IMR-90 (cell line): ENCODE measurements at regions not wholly inside any gene's neighbourhood (a gene's known extent, or its start where the extent isn't known, plus 50 kb on each side); places are given as distances from the start of the nearest gene placed in this dataset.

Source experiments
- ATAC-seq: fragments of 200-7000 bp; cut with Tn5 transposase; 2 replicates; pipeline ENCODE4 v1.9.1; 2020; ENCODE audit warnings: low read depth, mild to moderate bottlenecking, moderate library complexity
- BruUV-seq: library from RNA; stranded (reverse); fragments of 400-500 nt; replicated peaks from 2 replicates; lab custom pipeline; 2021; lab: Mats Ljungman, UMichigan
- CTCF ChIA-PET: fragments of 300-600 bp; formaldehyde crosslinking; extraction: SDS; loops from one replicate; lab custom pipeline; 2021; ENCODE audit warnings: antibody characterized with exemption; lab: Yijun Ruan, JAX
- POLR2A ChIA-PET: fragments of 300-600 bp; sonication (Branson Sonifier 250); formaldehyde crosslinking; loops from one replicate; lab custom pipeline; 2022; ENCODE audit warnings: antibody characterized with exemption; ENCODE audit not compliant: unreplicated experiment; lab: Charles Lee
- DNase-seq: peaks from one replicate; pipeline ENCODE4 v3.0.0; 2013
- H2AFZ ChIP-seq: replicated peaks from 2 replicates; pipeline ENCODE3; 2013; ENCODE audit warnings: low read length, mild to moderate bottlenecking; ENCODE audit not compliant: poor library complexity
- H2AK5ac ChIP-seq: 2 replicates; pipeline ENCODE4 v1.6.1; 2013; ENCODE audit warnings: low read depth, low read length, inconsistent platforms
- H2AK9ac ChIP-seq: replicated peaks from 2 replicates; pipeline ENCODE3; 2013; ENCODE audit warnings: mild to moderate bottlenecking, low read depth, low read length, moderate library complexity; ENCODE audit not compliant: poor library complexity
- H2BK120ac ChIP-seq: 2 replicates; pipeline ENCODE4 v1.6.1; 2013; ENCODE audit warnings: low read depth, low read length, inconsistent platforms
- H2BK15ac ChIP-seq: 3 replicates; pipeline ENCODE4 v1.6.1; 2013; ENCODE audit warnings: low read depth, low read length, inconsistent platforms
- H2BK20ac ChIP-seq: 2 replicates; pipeline ENCODE4 v1.6.1; 2013; ENCODE audit warnings: low read depth, mild to moderate bottlenecking, inconsistent platforms, low read length, moderate library complexity
- H2BK5ac ChIP-seq: 2 replicates; pipeline ENCODE4 v1.6.1; 2013; ENCODE audit warnings: mild to moderate bottlenecking, low read depth, low read length, inconsistent platforms; ENCODE audit not compliant: poor library complexity, severe bottlenecking
- H3K14ac ChIP-seq: replicated peaks from 2 replicates; pipeline ENCODE4 v1.6.1; 2013; ENCODE audit warnings: low read depth, low read length, inconsistent platforms
- H3K18ac ChIP-seq: 2 replicates; pipeline ENCODE4 v1.6.1; 2013; ENCODE audit warnings: low read depth, low read length, control low read depth
- H3K23ac ChIP-seq: 2 replicates; pipeline ENCODE4 v1.6.1; 2013; ENCODE audit warnings: low read depth, low read length, inconsistent platforms
- H3K27ac ChIP-seq: 2 replicates; pipeline ENCODE4 v1.5.1; 2013; ENCODE audit warnings: mild to moderate bottlenecking, control low read depth, low read length; ENCODE audit not compliant: insufficient read depth
- H3K27me3 ChIP-seq: 2 replicates; pipeline ENCODE4 v1.6.1; 2013; ENCODE audit warnings: low read length; ENCODE audit not compliant: control insufficient read depth, insufficient read depth
- H3K36me3 ChIP-seq: 2 replicates; pipeline ENCODE4 v1.6.1; 2013; ENCODE audit warnings: low read length, mixed read lengths; ENCODE audit not compliant: control insufficient read depth, insufficient read depth
- H3K4ac ChIP-seq: 2 replicates; pipeline ENCODE4 v1.6.1; 2013; ENCODE audit warnings: low read depth, low read length, inconsistent platforms
- H3K4me1 ChIP-seq: 2 replicates; pipeline ENCODE4 v1.6.1; 2013; ENCODE audit warnings: low read length, mixed read lengths; ENCODE audit not compliant: control insufficient read depth, insufficient read depth
- H3K4me2 ChIP-seq: 2 replicates; pipeline ENCODE4 v1.6.1; 2013; ENCODE audit warnings: low read depth, mild to moderate bottlenecking, control low read depth, low read length, moderate library complexity
- H3K4me3 ChIP-seq: 2 replicates; pipeline ENCODE4 v1.5.1; 2013; ENCODE audit warnings: low read depth, mild to moderate bottlenecking, control low read depth, low read length, moderate library complexity; ENCODE audit not compliant: insufficient read depth
- H3K56ac ChIP-seq: 2 replicates; pipeline ENCODE4 v1.6.1; 2013; ENCODE audit warnings: low read length, inconsistent platforms; ENCODE audit not compliant: insufficient read depth; ENCODE audit errors: extremely low read depth
- H3K79me1 ChIP-seq, 2 experiments: 2 replicates each; pipeline ENCODE4 v1.6.1; 2013; ENCODE audit warnings: low read length in 2 of 2, inconsistent platforms in 1 of 2, low read depth in 1 of 2
- H3K9ac ChIP-seq: 2 replicates; pipeline ENCODE4 v1.6.1; 2013; ENCODE audit warnings: low read depth, low read length, control low read depth
- H3K9me1 ChIP-seq: 2 replicates; pipeline ENCODE4 v1.6.1; 2013; ENCODE audit warnings: low read length, inconsistent platforms; ENCODE audit not compliant: insufficient read depth
- H3K9me3 ChIP-seq: 2 replicates; pipeline ENCODE4 v1.6.1; 2013; ENCODE audit warnings: low read length; ENCODE audit not compliant: control insufficient read depth, insufficient read depth
- H4K20me1 ChIP-seq: 2 replicates; pipeline ENCODE4 v1.6.1; 2013; ENCODE audit warnings: low read length, inconsistent platforms; ENCODE audit not compliant: insufficient read depth
- H4K5ac ChIP-seq: 2 replicates; pipeline ENCODE4 v1.6.1; 2013; ENCODE audit warnings: mild to moderate bottlenecking, low read depth, low read length, control low read depth
- H4K8ac ChIP-seq, 2 experiments: 2 replicates each; pipeline ENCODE4 v1.6.1; 2013; ENCODE audit warnings: low read depth in 2 of 2, low read length in 2 of 2, control low read depth in 1 of 2, inconsistent platforms in 1 of 2
- H4K91ac ChIP-seq: 2 replicates; pipeline ENCODE4 v1.6.1; 2013; ENCODE audit warnings: low read depth, low read length, inconsistent platforms; ENCODE audit not compliant: insufficient read depth
- BHLHE40 ChIP-seq: fragments of 150-350 bp; IDR thresholded peaks from 2 replicates; pipeline ENCODE4 v1.6.1; 2016; ENCODE audit warnings: mild to moderate bottlenecking, low read depth, low read length
- CEBPB ChIP-seq: IDR thresholded peaks from 2 replicates; pipeline ENCODE4 v1.6.1; 2012; ENCODE audit warnings: low read depth, low read length, improper control_type of control experiment
- CHD1 ChIP-seq: IDR thresholded peaks from 2 replicates; pipeline ENCODE4 v1.6.1; 2012; ENCODE audit warnings: low read depth, low read length, improper control_type of control experiment
- FOS ChIP-seq: fragments of 150-350 bp; IDR thresholded peaks from 2 replicates; pipeline ENCODE4 v1.6.1; 2016; ENCODE audit warnings: low read depth, low read length
- MAFK ChIP-seq: IDR thresholded peaks from 2 replicates; pipeline ENCODE4 v1.6.1; 2012; ENCODE audit warnings: low read depth, low read length, improper control_type of control experiment
- MAZ ChIP-seq: IDR thresholded peaks from 2 replicates; pipeline ENCODE4 v1.6.1; 2012; ENCODE audit warnings: low read depth, mild to moderate bottlenecking, low read length, improper control_type of control experiment, moderate library complexity, borderline replicate concordance
- MXI1 ChIP-seq: IDR thresholded peaks from 2 replicates; pipeline ENCODE4 v1.6.1; 2012; ENCODE audit warnings: low read depth, mild to moderate bottlenecking, low read length, moderate library complexity, borderline replicate concordance
- NFE2L2 ChIP-seq: fragments of 150-350 bp; IDR thresholded peaks from 2 replicates; pipeline ENCODE4 v1.6.1; 2016; ENCODE audit warnings: low read depth, mild to moderate bottlenecking, low read length
- POLR2A ChIP-seq: IDR thresholded peaks from 2 replicates; pipeline ENCODE4 v1.6.1; 2012; ENCODE audit warnings: mild to moderate bottlenecking, low read depth, low read length
- RAD21 ChIP-seq: IDR thresholded peaks from 2 replicates; pipeline ENCODE4 v1.6.1; 2012; ENCODE audit warnings: low read length, improper control_type of control experiment
- RFX5 ChIP-seq: IDR thresholded peaks from 2 replicates; pipeline ENCODE4 v1.8.0; 2012; ENCODE audit warnings: low read depth, mild to moderate bottlenecking, low read length, moderate library complexity
- SMC3 ChIP-seq: fragments of 150-350 bp; IDR thresholded peaks from 2 replicates; pipeline ENCODE4 v1.6.1; 2016; ENCODE audit warnings: low read depth, mild to moderate bottlenecking, antibody characterized with exemption, low read length, moderate library complexity
- WGBS, 2 experiments: methylation state at CpG; one replicate each; pipeline versions ENCODE4 v1.1.5 to v1.1.7; 2013; ENCODE audit warnings: missing lambda C conversion rate in 2 of 2; ENCODE audit not compliant: insufficient read length in 1 of 2; ENCODE audit errors: extremely low coverage in 2 of 2; 5-methylcytosine and 5-hydroxymethylcytosine counted together
- dilution Hi-C: fragments of 300-500 bp; cut with HindIII; formaldehyde crosslinking; loops from one replicate; pipeline ENCODE4 v1.14.3; 2018; ENCODE audit warnings: low sequenced_read_pairs; ENCODE audit not compliant: unreplicated experiment
- in situ Hi-C: fragments of 300-500 bp; cut with MboI; formaldehyde crosslinking; loops from 3 replicates; pipeline ENCODE4 v1.14.3; 2019; ENCODE audit warnings: low sequenced_read_pairs, inconsistent platforms, mixed read lengths
- intact Hi-C: fragments of 100-400 bp; cut with micrococcal nuclease; formaldehyde crosslinking; loops from 2 replicates; pipeline ENCODE4 v1.10.0; 2022
- TF ChIP-seq, protein P1 (sequence below): fragments of 150-350 bp; IDR thresholded peaks from 2 replicates; pipeline ENCODE4 v1.6.1; 2016; ENCODE audit warnings: low read depth, mild to moderate bottlenecking, low read length, moderate library complexity, borderline replicate concordance
- TF ChIP-seq, protein P2 (sequence below): conservative IDR thresholded peaks from 2 replicates; pipeline ENCODE4 v1.5.1; 2012; ENCODE audit warnings: mild to moderate bottlenecking, low read depth, low read length, improper control_type of control experiment
- TF ChIP-seq, protein P3 (sequence below): fragments of 150-350 bp; IDR thresholded peaks from 2 replicates; pipeline ENCODE4 v1.6.1; 2017; ENCODE audit warnings: mild to moderate bottlenecking, antibody characterized with exemption, low read length, low read depth

DNA sequence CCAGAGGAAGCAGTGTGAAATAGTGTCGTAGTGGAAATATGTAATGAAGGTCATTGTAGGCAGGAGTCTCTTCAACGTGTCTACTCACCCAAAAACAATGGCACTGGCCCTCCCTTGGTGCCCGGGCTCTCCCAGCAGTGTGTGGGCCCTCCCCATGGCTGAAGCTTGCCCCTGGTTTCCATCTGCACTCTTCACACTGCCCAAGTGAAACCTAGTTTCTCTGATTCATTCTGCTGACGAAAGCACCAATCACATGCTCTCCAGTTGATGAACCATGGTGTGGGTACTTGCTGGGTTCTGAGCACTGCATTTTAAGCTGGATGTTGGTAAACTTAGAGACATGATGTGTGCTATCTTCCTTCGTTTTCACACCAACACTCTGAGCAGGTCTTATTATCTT lies 61.0 kb upstream of the AGBL1 start:
- H3K4me3 ChIP-seq: no peak overlapping the region
- no peak overlapping the region for H3K56ac ChIP-seq
- H3K4me1 ChIP-seq: no peaks in the 10 kb centered on the region
- H4K91ac ChIP-seq: no peak overlapping the region
- TF ChIP-seq, protein P1, sequence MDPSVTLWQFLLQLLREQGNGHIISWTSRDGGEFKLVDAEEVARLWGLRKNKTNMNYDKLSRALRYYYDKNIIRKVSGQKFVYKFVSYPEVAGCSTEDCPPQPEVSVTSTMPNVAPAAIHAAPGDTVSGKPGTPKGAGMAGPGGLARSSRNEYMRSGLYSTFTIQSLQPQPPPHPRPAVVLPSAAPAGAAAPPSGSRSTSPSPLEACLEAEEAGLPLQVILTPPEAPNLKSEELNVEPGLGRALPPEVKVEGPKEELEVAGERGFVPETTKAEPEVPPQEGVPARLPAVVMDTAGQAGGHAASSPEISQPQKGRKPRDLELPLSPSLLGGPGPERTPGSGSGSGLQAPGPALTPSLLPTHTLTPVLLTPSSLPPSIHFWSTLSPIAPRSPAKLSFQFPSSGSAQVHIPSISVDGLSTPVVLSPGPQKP: no peak
- TF ChIP-seq FOS (no peak), RFX5 (no peak), SMC3 (no peak), POLR2A (no peak), RAD21 (no peak), BHLHE40 (no peak), MAZ (no peak), NFE2L2 (no peak), CHD1 (no peak), CEBPB (no peak), MXI1 (no peak), MAFK (no peak)
- TF ChIP-seq, protein P2, sequence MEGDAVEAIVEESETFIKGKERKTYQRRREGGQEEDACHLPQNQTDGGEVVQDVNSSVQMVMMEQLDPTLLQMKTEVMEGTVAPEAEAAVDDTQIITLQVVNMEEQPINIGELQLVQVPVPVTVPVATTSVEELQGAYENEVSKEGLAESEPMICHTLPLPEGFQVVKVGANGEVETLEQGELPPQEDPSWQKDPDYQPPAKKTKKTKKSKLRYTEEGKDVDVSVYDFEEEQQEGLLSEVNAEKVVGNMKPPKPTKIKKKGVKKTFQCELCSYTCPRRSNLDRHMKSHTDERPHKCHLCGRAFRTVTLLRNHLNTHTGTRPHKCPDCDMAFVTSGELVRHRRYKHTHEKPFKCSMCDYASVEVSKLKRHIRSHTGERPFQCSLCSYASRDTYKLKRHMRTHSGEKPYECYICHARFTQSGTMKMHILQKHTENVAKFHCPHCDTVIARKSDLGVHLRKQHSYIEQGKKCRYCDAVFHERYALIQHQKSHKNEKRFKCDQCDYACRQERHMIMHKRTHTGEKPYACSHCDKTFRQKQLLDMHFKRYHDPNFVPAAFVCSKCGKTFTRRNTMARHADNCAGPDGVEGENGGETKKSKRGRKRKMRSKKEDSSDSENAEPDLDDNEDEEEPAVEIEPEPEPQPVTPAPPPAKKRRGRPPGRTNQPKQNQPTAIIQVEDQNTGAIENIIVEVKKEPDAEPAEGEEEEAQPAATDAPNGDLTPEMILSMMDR: no peak
- TF ChIP-seq, protein P3, sequence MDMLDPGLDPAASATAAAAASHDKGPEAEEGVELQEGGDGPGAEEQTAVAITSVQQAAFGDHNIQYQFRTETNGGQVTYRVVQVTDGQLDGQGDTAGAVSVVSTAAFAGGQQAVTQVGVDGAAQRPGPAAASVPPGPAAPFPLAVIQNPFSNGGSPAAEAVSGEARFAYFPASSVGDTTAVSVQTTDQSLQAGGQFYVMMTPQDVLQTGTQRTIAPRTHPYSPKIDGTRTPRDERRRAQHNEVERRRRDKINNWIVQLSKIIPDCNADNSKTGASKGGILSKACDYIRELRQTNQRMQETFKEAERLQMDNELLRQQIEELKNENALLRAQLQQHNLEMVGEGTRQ: no peak
- no peak overlapping the region for H2BK20ac ChIP-seq
- intact Hi-C loops (no loop called here), dilution Hi-C loops (no loop called here), in situ Hi-C loops (no loop called here)
- no peak overlapping the region for H2AK9ac ChIP-seq
- POLR2A ChIA-PET: no interaction called here
- no peaks in the 10 kb centered on the region for H3K79me1 ChIP-seq
- H3K4ac ChIP-seq: no peak overlapping the region
- H2AFZ ChIP-seq: no peak overlapping the region
- no peak overlapping the region for H3K18ac ChIP-seq
- H3K9me1 ChIP-seq: no peaks in the 10 kb centered on the region
- no peak overlapping the region for H2BK120ac ChIP-seq
- H3K23ac ChIP-seq: no peak overlapping the region
- no CpG with 5 or more reads among the region's 5 CpGs for WGBS, 2 experiments
- H3K4me2 ChIP-seq: no peak overlapping the region
- H4K5ac ChIP-seq: no peak overlapping the region
- BruUV-seq: no TSS peak
- H3K9me3 ChIP-seq: peaks cover 8% of the 10 kb centered on the region
- no peaks in the 10 kb centered on the region for H3K36me3 ChIP-seq
- CTCF ChIA-PET: no interaction called here
- H2AK5ac ChIP-seq: no peak overlapping the region
- H3K27me3 ChIP-seq: no peaks in the 10 kb centered on the region
- ATAC-seq (no peak), DNase-seq (no peak)
- no peak overlapping the region for H3K9ac ChIP-seq
- H2BK15ac ChIP-seq: no peak overlapping the region
- H4K20me1 ChIP-seq: no peaks in the 10 kb centered on the region
- H3K14ac ChIP-seq: no peak overlapping the region
- H4K8ac ChIP-seq: no peak overlapping the region
- H3K27ac ChIP-seq: no peak overlapping the region
- no peak overlapping the region for H2BK5ac ChIP-seq
